Panc1 (cell line): ENCODE measurements at regions not wholly inside any gene's neighbourhood (a gene's known extent, or its start where the extent isn't known, plus 50 kb on each side); places are given as distances from the start of the nearest gene placed in this dataset.

ENCODE experiments used
- ATAC-seq: fragments of 200-7000 bp; cut with Tn5 transposase; 2 replicates; pipeline ENCODE4 v1.9.1; 2020; ENCODE audit warnings: mild to moderate bottlenecking, moderate library complexity
- BruUV-seq: library from RNA; stranded (reverse); fragments of 400-500 nt; replicated peaks from 2 replicates; lab custom pipeline; 2021; lab: Mats Ljungman, UMichigan
- CTCF ChIA-PET: fragments of 300-600 bp; sonication (Branson Sonifier 250); formaldehyde crosslinking; loops from one replicate; lab custom pipeline; 2022; ENCODE audit warnings: antibody characterized with exemption; lab: Charles Lee
- POLR2A ChIA-PET: fragments of 300-600 bp; sonication (Branson Sonifier 250); formaldehyde crosslinking; loops from one replicate; lab custom pipeline; 2022; ENCODE audit warnings: antibody characterized with exemption; lab: Charles Lee
- DNase-seq: peaks from one replicate; pipeline ENCODE4 v3.0.0-alpha.2; 2010; ENCODE audit warnings: low read depth, low spot score
- H3K27ac ChIP-seq: 2 replicates; pipeline ENCODE4 v1.5.1; 2011; ENCODE audit warnings: mild to moderate bottlenecking, low read length, inconsistent platforms
- H3K27me3 ChIP-seq: fragments of 200-500 bp; sonication (Bioruptor generic); 2 replicates; pipeline ENCODE4 v1.6.0; 2014; ENCODE audit warnings: low read length, inconsistent platforms; ENCODE audit not compliant: control insufficient read depth, insufficient read depth
- H3K36me3 ChIP-seq: fragments of 200-500 bp; sonication (Bioruptor generic); 2 replicates; pipeline ENCODE4 v1.5.1; 2014; ENCODE audit warnings: inconsistent platforms, mild to moderate bottlenecking, low read length, moderate library complexity; ENCODE audit not compliant: control insufficient read depth, insufficient read depth
- H3K4me1 ChIP-seq: 2 replicates; pipeline ENCODE4 v1.5.1; 2011; ENCODE audit warnings: inconsistent platforms, mild to moderate bottlenecking, low read length, moderate library complexity; ENCODE audit not compliant: control insufficient read depth, insufficient read depth
- H3K4me3 ChIP-seq, 2 experiments: 2 replicates each; pipeline ENCODE4 v1.5.1; 2011 to 2012; ENCODE audit warnings: low read depth in 2 of 2, low read length in 2 of 2, mild to moderate bottlenecking in 2 of 2, inconsistent platforms in 1 of 2, moderate library complexity in 1 of 2
- H3K9me3 ChIP-seq: fragments of 200-500 bp; sonication (Bioruptor generic); 2 replicates; pipeline ENCODE4 v1.5.1; 2014; ENCODE audit warnings: low read depth, mild to moderate bottlenecking, inconsistent platforms, low read length, moderate library complexity; ENCODE audit not compliant: control insufficient read depth, insufficient read depth
- POLR2AphosphoS5 ChIP-seq: IDR thresholded peaks from 2 replicates; pipeline ENCODE4 v1.6.1; 2012; ENCODE audit warnings: mild to moderate bottlenecking, low read depth, low read length, moderate library complexity
- SIN3A ChIP-seq: IDR thresholded peaks from 2 replicates; pipeline ENCODE4 v1.6.1; 2012; ENCODE audit warnings: low read depth, mild to moderate bottlenecking, low read length, moderate library complexity, borderline replicate concordance; ENCODE audit not compliant: insufficient read depth
- TCF7L2 ChIP-seq: IDR thresholded peaks from 2 replicates; pipeline ENCODE4 v1.6.1; 2011; ENCODE audit warnings: mild to moderate bottlenecking, low read depth, low read length, inconsistent platforms
- in situ Hi-C: cut with HindIII; loops from 2 replicates; pipeline ENCODE4 v1.10.0; 2016; ENCODE audit warnings: low sequenced_read_pairs, low pct_unique_long_range_greater_than_20kb
- intact Hi-C: fragments of 100-400 bp; cut with micrococcal nuclease; formaldehyde crosslinking; loops from one replicate; pipeline ENCODE4 v1.10.0; 2022; ENCODE audit not compliant: unreplicated experiment
- TF ChIP-seq, protein P1 (sequence below), 2 experiments: IDR thresholded peaks; 2 replicates each; pipeline ENCODE4 v1.6.1; 2011 to 2012; ENCODE audit warnings: low read depth in 2 of 2, control low read depth in 1 of 2, low read length in 1 of 2, mild to moderate bottlenecking in 1 of 2, moderate library complexity in 1 of 2; ENCODE audit not compliant: insufficient read depth in 1 of 2
- TF ChIP-seq, protein P2 (sequence below): fragments of 450-650 bp; IDR thresholded peaks from 2 replicates; pipeline ENCODE4 v1.5.1; 2017; ENCODE audit warnings: mild to moderate bottlenecking

DNA sequence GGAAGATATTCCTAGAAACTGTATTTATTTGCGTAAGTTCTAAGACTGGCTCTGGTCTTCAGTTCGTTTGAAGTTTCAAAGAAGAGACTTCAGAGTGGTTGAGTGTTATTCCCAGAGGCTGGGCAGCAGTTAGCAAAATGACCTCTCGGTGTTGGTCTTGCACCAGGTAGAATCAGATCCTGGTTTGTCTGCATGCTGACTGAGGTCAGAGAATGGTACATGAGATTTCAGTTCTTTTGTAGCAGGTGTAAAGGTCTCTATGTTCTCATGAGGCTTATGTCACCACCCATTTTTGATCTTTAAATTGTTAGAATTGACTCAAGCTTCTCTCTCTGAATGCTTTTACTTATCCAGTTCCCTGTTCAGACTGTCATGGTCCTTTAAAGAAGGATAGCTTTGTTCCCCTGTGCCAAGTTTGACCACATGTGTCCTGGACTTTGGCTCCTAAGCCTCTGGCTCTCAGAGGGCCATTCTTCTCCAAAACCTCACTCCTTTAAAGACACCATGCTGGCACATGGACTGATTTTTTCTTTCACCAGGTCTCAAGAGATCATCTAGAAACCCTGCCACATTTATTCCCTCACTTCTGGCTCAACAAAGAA lies 355.8 kb upstream of the BOD1L1 start:
- in situ Hi-C loops: no loop called here
- no TSS peak for BruUV-seq
- CTCF ChIA-PET: no interaction called here
- DNase-seq: no peak
- Histone ChIP-seq H3K27ac (no peak overlapping the region), H3K27me3 (no peaks in the 10 kb centered on the region), H3K9me3 (no peaks in the 10 kb centered on the region), H3K4me1 (no peaks in the 10 kb centered on the region), H3K4me3 (no peak overlapping the region), H3K36me3 (no peaks in the 10 kb centered on the region)
- intact Hi-C loops: no loop called here
- ATAC-seq: no peak
- POLR2A ChIA-PET: no interaction called here
- TF ChIP-seq, protein P1, sequence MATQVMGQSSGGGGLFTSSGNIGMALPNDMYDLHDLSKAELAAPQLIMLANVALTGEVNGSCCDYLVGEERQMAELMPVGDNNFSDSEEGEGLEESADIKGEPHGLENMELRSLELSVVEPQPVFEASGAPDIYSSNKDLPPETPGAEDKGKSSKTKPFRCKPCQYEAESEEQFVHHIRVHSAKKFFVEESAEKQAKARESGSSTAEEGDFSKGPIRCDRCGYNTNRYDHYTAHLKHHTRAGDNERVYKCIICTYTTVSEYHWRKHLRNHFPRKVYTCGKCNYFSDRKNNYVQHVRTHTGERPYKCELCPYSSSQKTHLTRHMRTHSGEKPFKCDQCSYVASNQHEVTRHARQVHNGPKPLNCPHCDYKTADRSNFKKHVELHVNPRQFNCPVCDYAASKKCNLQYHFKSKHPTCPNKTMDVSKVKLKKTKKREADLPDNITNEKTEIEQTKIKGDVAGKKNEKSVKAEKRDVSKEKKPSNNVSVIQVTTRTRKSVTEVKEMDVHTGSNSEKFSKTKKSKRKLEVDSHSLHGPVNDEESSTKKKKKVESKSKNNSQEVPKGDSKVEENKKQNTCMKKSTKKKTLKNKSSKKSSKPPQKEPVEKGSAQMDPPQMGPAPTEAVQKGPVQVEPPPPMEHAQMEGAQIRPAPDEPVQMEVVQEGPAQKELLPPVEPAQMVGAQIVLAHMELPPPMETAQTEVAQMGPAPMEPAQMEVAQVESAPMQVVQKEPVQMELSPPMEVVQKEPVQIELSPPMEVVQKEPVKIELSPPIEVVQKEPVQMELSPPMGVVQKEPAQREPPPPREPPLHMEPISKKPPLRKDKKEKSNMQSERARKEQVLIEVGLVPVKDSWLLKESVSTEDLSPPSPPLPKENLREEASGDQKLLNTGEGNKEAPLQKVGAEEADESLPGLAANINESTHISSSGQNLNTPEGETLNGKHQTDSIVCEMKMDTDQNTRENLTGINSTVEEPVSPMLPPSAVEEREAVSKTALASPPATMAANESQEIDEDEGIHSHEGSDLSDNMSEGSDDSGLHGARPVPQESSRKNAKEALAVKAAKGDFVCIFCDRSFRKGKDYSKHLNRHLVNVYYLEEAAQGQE (IDR thresholded peaks at IDR 0.05; ENCODE audit: insufficient read depth in 1 of 2, low read depth in 2 of 2, low read length in 1 of 2): no peak
- TF ChIP-seq POLR2AphosphoS5: no peak
- TF ChIP-seq TCF7L2: no peak
- TF ChIP-seq SIN3A: no peak
- TF ChIP-seq, protein P2, sequence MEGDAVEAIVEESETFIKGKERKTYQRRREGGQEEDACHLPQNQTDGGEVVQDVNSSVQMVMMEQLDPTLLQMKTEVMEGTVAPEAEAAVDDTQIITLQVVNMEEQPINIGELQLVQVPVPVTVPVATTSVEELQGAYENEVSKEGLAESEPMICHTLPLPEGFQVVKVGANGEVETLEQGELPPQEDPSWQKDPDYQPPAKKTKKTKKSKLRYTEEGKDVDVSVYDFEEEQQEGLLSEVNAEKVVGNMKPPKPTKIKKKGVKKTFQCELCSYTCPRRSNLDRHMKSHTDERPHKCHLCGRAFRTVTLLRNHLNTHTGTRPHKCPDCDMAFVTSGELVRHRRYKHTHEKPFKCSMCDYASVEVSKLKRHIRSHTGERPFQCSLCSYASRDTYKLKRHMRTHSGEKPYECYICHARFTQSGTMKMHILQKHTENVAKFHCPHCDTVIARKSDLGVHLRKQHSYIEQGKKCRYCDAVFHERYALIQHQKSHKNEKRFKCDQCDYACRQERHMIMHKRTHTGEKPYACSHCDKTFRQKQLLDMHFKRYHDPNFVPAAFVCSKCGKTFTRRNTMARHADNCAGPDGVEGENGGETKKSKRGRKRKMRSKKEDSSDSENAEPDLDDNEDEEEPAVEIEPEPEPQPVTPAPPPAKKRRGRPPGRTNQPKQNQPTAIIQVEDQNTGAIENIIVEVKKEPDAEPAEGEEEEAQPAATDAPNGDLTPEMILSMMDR: no peak

DNA sequence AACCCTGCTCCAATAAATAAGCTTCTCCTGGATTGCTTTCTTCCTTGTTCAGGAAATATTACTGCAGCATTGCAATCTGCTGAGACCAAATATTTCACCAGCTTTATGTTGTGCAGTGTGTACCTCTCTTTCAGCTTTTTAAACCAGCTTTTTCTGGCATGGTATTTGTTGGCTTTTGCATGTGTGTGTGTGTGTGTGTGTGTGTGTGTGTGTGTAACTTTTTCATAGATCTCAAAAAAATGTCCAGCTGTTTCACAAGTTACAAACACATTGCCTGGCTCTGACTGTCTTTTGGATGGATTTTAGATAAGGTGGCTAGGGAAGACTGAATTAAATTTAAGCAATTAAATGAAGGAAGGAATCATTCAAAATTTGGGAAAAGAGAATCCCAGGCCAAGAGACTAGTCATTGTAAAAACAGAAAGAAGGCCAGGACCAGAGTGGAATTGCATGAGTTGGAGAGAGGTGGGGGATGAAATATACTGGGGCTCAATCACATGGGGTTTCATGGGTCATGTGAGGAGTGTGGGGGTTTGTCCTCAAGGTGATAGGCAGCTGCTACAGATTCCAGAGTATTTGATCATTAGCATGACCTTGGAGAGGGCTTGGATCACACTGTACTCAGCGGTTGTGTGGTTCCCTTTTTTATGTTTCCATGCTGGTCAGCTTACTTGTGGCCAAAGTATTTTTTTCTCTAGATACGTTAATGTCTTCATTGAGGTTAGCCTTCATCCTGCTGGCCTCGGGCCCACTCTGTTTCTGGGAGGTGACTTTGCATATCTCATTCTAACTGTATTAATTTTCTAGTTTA lies 357.7 kb upstream of the BOD1L1 start:
- intact Hi-C loops (no loop called here), in situ Hi-C loops (no loop called here)
- Histone ChIP-seq H3K9me3 (no peaks in the 10 kb centered on the region), H3K27ac (no peak overlapping the region), H3K27me3 (no peaks in the 10 kb centered on the region), H3K36me3 (no peaks in the 10 kb centered on the region), H3K4me3 (no peak overlapping the region), H3K4me1 (no peaks in the 10 kb centered on the region)
- TF ChIP-seq SIN3A (no peak), POLR2AphosphoS5 (no peak)
- TF ChIP-seq, protein P1 (IDR thresholded peaks at IDR 0.05; ENCODE audit: insufficient read depth in 1 of 2, low read depth in 2 of 2, low read length in 1 of 2): no peak
- TF ChIP-seq, protein P2: no peak
- ATAC-seq (no peak), DNase-seq (no peak)
- ChIA-PET CTCF (no interaction called here), POLR2A (interaction anchor here (0.7 kb wide), 1 partner anchor 119 kb away, joined by 4 read pairs; no protein-coding TSS in a partner anchor)
- no TSS peak for BruUV-seq
